ENCODE measurements at regions not wholly inside any gene's neighbourhood (a gene's known extent, or its start where the extent isn't known, plus 50 kb on each side); places are given as distances from the start of the nearest gene placed in this dataset.

- ChIA-PET POLR2A (no interaction called here), CTCF (no interaction called here)
- Histone ChIP-seq H3K4me3 (no peak overlapping the region), H3K4me1 (no peaks in the 10 kb centered on the region), H3K27ac (no peak overlapping the region), H3K9me3 (no peaks in the 10 kb centered on the region), H3K4me2 (no peak overlapping the region)
- no peak for DNase-seq (ENCODE audit: low read depth in 1 of 2, low spot score in 1 of 2)
- TF ChIP-seq HOXB13 (CRISPR knock-in tag; IDR thresholded peaks at IDR 0.05; ENCODE audit: low read depth) = no peak
- no peak for TF ChIP-seq ELK1 (IDR thresholded peaks at IDR 0.05; ENCODE audit: low read depth, low read length)
- TF ChIP-seq PBX3 (IDR thresholded peaks at IDR 0.05) = no peak
- no peak for TF ChIP-seq CHD2 (IDR thresholded peaks at IDR 0.05; ENCODE audit: low read length, partially characterized antibody)
- TF ChIP-seq REST (IDR thresholded peaks at IDR 0.05) = no peak
- no peak for TF ChIP-seq E2F6 (IDR thresholded peaks at IDR 0.05; ENCODE audit: borderline replicate concordance, low read depth)
- no peak for TF ChIP-seq RCOR1 (IDR thresholded peaks at IDR 0.05; ENCODE audit: low read depth, low read length)
- no peak for TF ChIP-seq HDAC2 (IDR thresholded peaks at IDR 0.05)
- TF ChIP-seq EP300 (IDR thresholded peaks at IDR 0.05) = no peak
- TF ChIP-seq HOXA7 (CRISPR knock-in tag; IDR thresholded peaks at IDR 0.05) = no peak
- no peak for TF ChIP-seq ZNF302 (CRISPR knock-in tag; IDR thresholded peaks at IDR 0.05)
- TF ChIP-seq CEBPB (IDR thresholded peaks at IDR 0.05) = no peak
- TF ChIP-seq JUN (IDR thresholded peaks at IDR 0.05) = no peak
- no peak for TF ChIP-seq NFE2L2 (conservative IDR thresholded peaks at IDR 0.05; ENCODE audit: low read length)
- WGBS (ENCODE audit: missing lambda C conversion rate) = 45% methylated on average over 3 of the region's 3 CpGs
- FAIRE-seq = no peak
- ATAC-seq = no peak
These were observed 707.9 kb upstream of the NRSN1 start for GRCh38 chr6:23418095-23418494.

DNA sequence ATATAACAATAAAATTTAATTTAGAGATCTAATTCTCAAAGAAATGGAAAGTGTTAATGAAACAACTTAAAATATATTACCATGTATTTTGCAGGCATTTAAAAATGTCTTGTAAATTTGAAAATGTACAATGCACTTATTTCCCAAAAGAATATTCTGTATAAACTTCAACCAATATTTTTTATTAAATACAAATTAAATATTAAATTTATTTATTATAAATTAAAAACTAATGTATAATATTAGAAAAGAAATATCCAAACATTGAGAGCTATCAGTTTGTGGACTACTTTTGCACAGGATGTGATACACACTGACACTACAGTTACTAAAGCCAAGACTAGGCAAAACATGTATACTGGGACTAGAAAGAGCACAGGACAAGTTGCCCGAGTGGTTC is 707.0 kb upstream of the NRSN1 start:
- 66% methylated on average over 1 of the region's 1 CpG for WGBS (ENCODE audit: missing lambda C conversion rate)
- Histone ChIP-seq H3K27ac (no peak overlapping the region), H3K4me2 (no peak overlapping the region), H3K4me3 (no peak overlapping the region), H3K9me3 (no peaks in the 10 kb centered on the region), H3K4me1 (no peaks in the 10 kb centered on the region)
- POLR2A ChIA-PET = no interaction called here
- TF ChIP-seq RAD21 (conservative IDR thresholded peaks at IDR 0.05 in 1 of 2, IDR thresholded peaks at IDR 0.05 in 1 of 2) (no peak), REST (IDR thresholded peaks at IDR 0.05) (no peak), SMC3 (IDR thresholded peaks at IDR 0.05) (no peak), HOXB5 (CRISPR knock-in tag; IDR thresholded peaks at IDR 0.05) (no peak), MAFK (IDR thresholded peaks at IDR 0.05; ENCODE audit: partially characterized antibody) (no peak), RARB (CRISPR knock-in tag; IDR thresholded peaks at IDR 0.05) (no peak), KDM5A (IDR thresholded peaks at IDR 0.05) (no peak), ZFP36 (IDR thresholded peaks at IDR 0.05; ENCODE audit: borderline replicate concordance, partially characterized antibody) (no peak)
- TF ChIP-seq, protein P1, sequence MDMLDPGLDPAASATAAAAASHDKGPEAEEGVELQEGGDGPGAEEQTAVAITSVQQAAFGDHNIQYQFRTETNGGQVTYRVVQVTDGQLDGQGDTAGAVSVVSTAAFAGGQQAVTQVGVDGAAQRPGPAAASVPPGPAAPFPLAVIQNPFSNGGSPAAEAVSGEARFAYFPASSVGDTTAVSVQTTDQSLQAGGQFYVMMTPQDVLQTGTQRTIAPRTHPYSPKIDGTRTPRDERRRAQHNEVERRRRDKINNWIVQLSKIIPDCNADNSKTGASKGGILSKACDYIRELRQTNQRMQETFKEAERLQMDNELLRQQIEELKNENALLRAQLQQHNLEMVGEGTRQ (IDR thresholded peaks at IDR 0.05) = no peak
- ATAC-seq = no peak
- no peak for FAIRE-seq
- CTCF ChIA-PET = no interaction called here
- DNase-seq (ENCODE audit: low read depth in 1 of 2, low spot score in 1 of 2) = no peak

Data from A549 (cell line).